K562 (cell line): ENCODE measurements at regions not wholly inside any gene's neighbourhood (a gene's known extent, or its start where the extent isn't known, plus 50 kb on each side); places are given as distances from the start of the nearest gene placed in this dataset.

Experiments
- CCAR2 ChIP-seq: fragments of 200-400 bp; formaldehyde crosslinking; IDR thresholded peaks from 2 replicates; pipeline ENCODE4 v1.6.1; 2017; ENCODE audit warnings: mild to moderate bottlenecking, low read depth, low read length
- ETS2 ChIP-seq: IDR thresholded peaks from 2 replicates; pipeline ENCODE4 v1.6.1; 2016; ENCODE audit warnings: borderline replicate concordance, missing genetic modification characterization, mild to moderate bottlenecking, moderate library complexity, missing compliant biosample characterization; ENCODE audit not compliant: poor library complexity, severe bottlenecking
- ETV6 ChIP-seq, 3 experiments: fragments of 150-350 bp in 1 of 3; sonication (generic) in 1 of 3; formaldehyde crosslinking in 1 of 3; IDR thresholded peaks; 2 replicates each; pipeline versions ENCODE4 v1.6.1 to v1.8.0; 2014 to 2022; ENCODE audit warnings: borderline replicate concordance in 2 of 3, low read depth in 2 of 3, antibody characterized with exemption in 1 of 3, low read length in 1 of 3, mild to moderate bottlenecking in 1 of 3, missing genetic modification reagents in 1 of 3
- HCFC1 ChIP-seq: IDR thresholded peaks from 2 replicates; pipeline ENCODE4 v1.6.1; 2012; ENCODE audit warnings: low read depth, low read length, improper control_type of control experiment
- HMBOX1 ChIP-seq: sonication (generic); IDR thresholded peaks from 2 replicates; pipeline ENCODE4 v1.6.1; 2016
- MEF2A ChIP-seq: IDR thresholded peaks from 2 replicates; pipeline ENCODE4 v1.6.1; 2011; ENCODE audit warnings: low read depth, mild to moderate bottlenecking, low read length, moderate library complexity; ENCODE audit not compliant: control insufficient read depth
- NFRKB ChIP-seq: fragments of 450-650 bp; IDR thresholded peaks from 2 replicates; pipeline ENCODE4 v1.6.1; 2016; ENCODE audit warnings: low read depth
- PHF8 ChIP-seq: fragments of 200-600 bp; sonication (generic); IDR thresholded peaks from 2 replicates; pipeline ENCODE4 v1.6.1; 2012; ENCODE audit warnings: mixed run types, mild to moderate bottlenecking, inconsistent platforms, low read length, moderate library complexity, borderline replicate concordance
- PHTF2 ChIP-seq: fragments of 250-450 bp; sonication (Bioruptor Pico); IDR thresholded peaks from 2 replicates; pipeline ENCODE4 v1.5.0; 2021; ENCODE audit warnings: mild to moderate bottlenecking
- POLR2H ChIP-seq: IDR thresholded peaks from 2 replicates; pipeline ENCODE4 v1.6.1; 2016; ENCODE audit warnings: missing genetic modification characterization, low read depth, mild to moderate bottlenecking, control low read depth, missing compliant biosample characterization, moderate library complexity
- PRMT5 ChIP-seq: sonication (generic); formaldehyde crosslinking; IDR thresholded peaks from 2 replicates; pipeline ENCODE4 v1.5.0; 2020; ENCODE audit warnings: missing genetic modification reagents
- TRIM25 ChIP-seq: fragments of 450-650 bp; IDR thresholded peaks from 2 replicates; pipeline ENCODE4 v1.7.0; 2016; ENCODE audit warnings: borderline replicate concordance
- ZBED1 ChIP-seq: IDR thresholded peaks from 2 replicates; pipeline ENCODE4 v1.6.1; 2014
- ZBTB5 ChIP-seq: fragments of 450-650 bp; IDR thresholded peaks from 2 replicates; pipeline ENCODE4 v1.6.1; 2017; ENCODE audit warnings: antibody characterized with exemption
- ZMIZ1 ChIP-seq, 2 experiments: fragments of 150-350 bp in 1 of 2; IDR thresholded peaks; 2 replicates each; pipeline ENCODE4 v1.6.1; 2012 to 2016; ENCODE audit warnings: low read depth in 2 of 2, low read length in 2 of 2, mild to moderate bottlenecking in 1 of 2, moderate library complexity in 1 of 2
- ZNF316 ChIP-seq: fragments of 450-650 bp; IDR thresholded peaks from 2 replicates; pipeline ENCODE4 v1.6.1; 2016
- ZNF561 ChIP-seq: fragments of 450-650 bp; formaldehyde crosslinking; conservative IDR thresholded peaks from 2 replicates; pipeline ENCODE4 v1.4.0; 2020; ENCODE audit warnings: mild to moderate bottlenecking, moderate library complexity
- ZNF778 ChIP-seq: fragments of 450-650 bp; formaldehyde crosslinking; IDR thresholded peaks from 2 replicates; pipeline ENCODE4 v1.4.0; 2020; ENCODE audit warnings: mild to moderate bottlenecking, moderate library complexity

- TF ChIP-seq MEF2A (peak; percentile 88), TRIM25 (no peak), PHF8 (no peak), ZMIZ1 (IDR thresholded peaks at IDR 0.05; ENCODE audit: low read depth in 2 of 2, low read length in 2 of 2) (peak in 1 of 2 experiments; percentile 83; a peak in 2 of 4 replicates), ETS2 (tag) (no peak), NFRKB (no peak), ZNF778 (CRISPR knock-in tag) (no peak), ETV6 (IDR thresholded peaks at IDR 0.05; ENCODE audit: borderline replicate concordance in 1 of 2, low read depth in 2 of 2, low read length in 1 of 2) (no peak), ETV6 (CRISPR knock-in tag; IDR thresholded peaks at IDR 0.05; ENCODE audit: borderline replicate concordance) (no peak), HCFC1 (no peak), ZNF561 (CRISPR knock-in tag) (no peak), HMBOX1 (no peak), ZBTB5 (no peak), POLR2H (tag) (no peak), ZBED1 (no peak), CCAR2 (no peak), PHTF2 (no peak), ZNF316 (peak; percentile 60), PRMT5 (CRISPR knock-in tag) (no peak)
These were observed 1249.2 kb upstream of the ZEB2 start (continued) for GRCh38 chr2:145769011-145769716.
